GM12892 (cell line): ENCODE measurements at regions not wholly inside any gene's neighbourhood (a gene's known extent, or its start where the extent isn't known, plus 50 kb on each side); places are given as distances from the start of the nearest gene placed in this dataset.
"Not testable (repeated sequence)": the region's sequence is repeated elsewhere in the genome, so short reads cannot be mapped to it uniquely, and the experiment has no call there.

Source experiments
- DNase-seq: peaks from one replicate; pipeline ENCODE4 v3.0.0; 2011; ENCODE audit not compliant: insufficient read length
- FAIRE-seq: peaks from 2 replicates; lab custom pipeline; 2011; peaks lifted over from hg19 to GRCh38; lab: Jason Lieb, UNC
- POLR2A ChIP-seq: IDR thresholded peaks from 2 replicates; pipeline ENCODE4 v1.6.1; 2011; ENCODE audit warnings: low read depth, low read length, control low read depth
- POLR2AphosphoS5 ChIP-seq: IDR thresholded peaks from 2 replicates; pipeline ENCODE4 v1.6.1; 2011; ENCODE audit warnings: low read depth, low read length, control low read depth
- TAF1 ChIP-seq: IDR thresholded peaks from 2 replicates; pipeline ENCODE4 v1.6.1; 2011; ENCODE audit warnings: low read depth, mild to moderate bottlenecking, control low read depth, low read length, borderline replicate concordance

DNA sequence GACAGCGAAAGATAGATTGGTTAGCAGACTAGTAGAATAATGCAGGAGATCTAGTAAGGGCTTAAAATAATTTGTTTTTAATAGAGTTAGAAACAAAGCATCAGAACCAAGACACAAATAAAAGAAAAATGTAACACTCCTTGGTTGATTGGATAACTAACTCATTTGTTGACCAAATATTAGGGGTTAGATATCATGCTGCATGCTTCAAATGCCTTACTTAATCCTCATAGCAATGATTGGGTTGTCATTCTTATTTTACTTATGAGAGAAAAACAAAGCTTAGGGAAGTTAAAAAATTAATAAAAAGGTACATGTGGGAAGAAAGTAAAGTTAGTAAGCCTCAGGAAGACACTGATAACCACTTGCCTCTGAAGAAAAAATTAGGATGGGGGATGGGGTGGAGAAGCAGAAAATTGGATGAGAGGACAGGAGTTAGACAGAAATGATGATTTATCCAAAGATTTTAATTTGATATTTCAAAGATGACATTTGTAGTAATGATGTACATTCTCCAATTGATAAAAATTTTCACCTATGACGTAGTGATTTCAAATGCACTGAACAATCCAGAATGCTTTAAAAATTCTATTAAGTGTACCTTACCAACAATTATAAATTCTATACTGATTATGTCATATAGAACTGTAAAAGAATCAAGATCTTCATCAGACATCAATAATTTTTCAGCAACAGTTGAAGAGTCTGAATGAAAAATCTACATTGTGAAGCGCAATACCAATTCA is 374.7 kb downstream of the COL11A1 start:
- TF ChIP-seq POLR2A: no peak
- TF ChIP-seq TAF1: no peak
- TF ChIP-seq POLR2AphosphoS5: no peak
- FAIRE-seq (no peak), DNase-seq (no peak)

DNA sequence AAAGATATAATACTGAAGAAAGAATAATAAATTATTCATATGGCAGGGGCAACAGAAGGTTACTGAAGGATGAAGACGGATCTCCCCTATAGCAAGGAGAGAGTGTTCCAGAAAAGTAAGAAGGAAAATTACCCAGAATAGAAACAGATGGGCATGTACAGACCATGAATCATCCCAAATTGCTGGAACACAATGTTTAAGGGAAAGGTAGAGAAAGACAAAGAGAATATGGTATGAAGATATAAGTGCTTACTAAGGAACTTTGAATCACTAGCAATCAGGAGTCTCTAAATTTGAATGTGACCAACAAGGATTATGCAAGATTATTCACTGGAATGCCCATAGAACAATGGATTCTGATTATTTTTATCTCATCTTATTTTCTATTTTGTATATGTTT is 375.4 kb downstream of the COL11A1 start:
- DNase-seq: no peak
- FAIRE-seq: no peak
- no peak for TF ChIP-seq TAF1
- TF ChIP-seq POLR2AphosphoS5: no peak
- no peak for TF ChIP-seq POLR2A

- FAIRE-seq (no peak), DNase-seq (no peak)
- TF ChIP-seq POLR2A: no peak
- no peak for TF ChIP-seq POLR2AphosphoS5
- TF ChIP-seq TAF1: no peak
Measured at GRCh38 chr1:102726417-102726816, 381.9 kb downstream of the COL11A1 start.

- TF ChIP-seq POLR2A: no peak
- no peak for TF ChIP-seq POLR2AphosphoS5
- TF ChIP-seq TAF1: no peak
- no peak for DNase-seq
- no peak for FAIRE-seq
Measured at GRCh38 chr1:102724741-102725140, 383.6 kb downstream of the COL11A1 start.

DNA sequence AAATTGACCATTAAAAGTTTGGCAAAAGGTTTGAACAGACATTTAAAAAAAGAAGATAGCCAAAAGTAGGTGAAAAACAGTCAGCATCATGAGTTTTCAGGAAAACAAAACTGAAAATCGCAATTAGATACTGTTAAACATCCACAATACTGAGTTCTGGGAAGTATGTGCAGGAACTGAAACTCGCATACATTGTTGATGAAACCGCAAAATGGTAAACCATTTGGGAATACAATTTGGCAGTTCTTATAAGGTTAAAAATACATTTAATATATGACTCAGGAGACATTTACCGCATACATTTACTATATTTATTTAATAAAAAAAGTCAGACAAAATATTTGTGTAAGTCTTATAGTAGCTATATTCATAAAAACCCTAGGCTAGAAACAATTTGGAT is 393.2 kb downstream of the COL11A1 start:
- no peak for FAIRE-seq
- no peak for DNase-seq
- no peak for TF ChIP-seq POLR2AphosphoS5
- TF ChIP-seq POLR2A: no peak
- no peak for TF ChIP-seq TAF1

GRCh38 chr1:102699524-102699923 is 408.8 kb downstream of the COL11A1 start:
- DNase-seq: no peak
- FAIRE-seq: no peak
- TF ChIP-seq POLR2AphosphoS5: no peak
- no peak for TF ChIP-seq POLR2A
- no peak for TF ChIP-seq TAF1

GRCh38 chr1:102693345-102693744 is 415.0 kb downstream of the COL11A1 start:
- FAIRE-seq (no peak), DNase-seq (no peak)
- no peak for TF ChIP-seq POLR2AphosphoS5
- TF ChIP-seq POLR2A: no peak
- TF ChIP-seq TAF1: no peak

DNA sequence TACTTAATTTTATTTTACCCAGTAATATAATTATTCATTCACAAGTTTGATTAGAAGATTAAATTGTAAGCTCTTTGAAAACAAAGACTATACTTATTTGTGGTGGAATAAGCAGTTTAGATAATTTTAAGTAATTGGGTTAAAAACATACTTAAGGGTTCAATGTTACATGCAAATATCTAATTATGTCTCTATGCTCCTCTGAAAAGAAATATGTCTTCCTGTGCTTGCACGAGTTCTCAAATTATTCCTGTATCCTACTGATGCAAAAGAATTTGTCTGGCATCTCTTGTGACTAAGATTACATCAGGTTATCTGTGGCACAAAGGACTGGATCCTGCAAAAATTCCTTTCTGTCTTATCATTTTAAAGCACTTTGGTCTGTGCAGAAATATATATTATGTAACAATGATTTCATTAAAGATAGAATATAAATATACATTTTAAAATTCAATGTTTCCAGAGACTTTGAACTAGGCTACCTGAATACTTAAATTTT is 416.7 kb downstream of the COL11A1 start:
- DNase-seq (no peak), FAIRE-seq (no peak)
- TF ChIP-seq POLR2AphosphoS5: no peak
- TF ChIP-seq POLR2A: no peak
- no peak for TF ChIP-seq TAF1

DNA sequence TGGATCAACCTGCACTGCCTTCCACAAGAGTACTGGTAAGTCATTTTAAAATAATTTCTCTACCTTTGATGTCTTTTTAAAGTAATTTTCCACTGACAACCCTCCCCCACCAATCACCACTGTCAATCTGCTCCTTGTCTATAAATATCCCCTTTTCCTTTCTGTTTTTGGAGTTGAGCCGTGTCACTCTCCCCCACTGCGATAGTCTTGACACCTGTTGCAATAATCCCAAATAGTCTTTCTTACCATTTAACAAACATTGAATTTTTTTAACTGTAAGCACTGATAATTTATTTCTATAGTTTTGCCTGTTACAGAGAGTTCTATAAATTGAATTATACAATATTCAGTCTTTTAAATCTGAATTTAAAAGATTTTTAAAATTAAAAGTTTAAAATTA is 420.9 kb downstream of the COL11A1 start:
- DNase-seq: no peak
- no peak for FAIRE-seq
- no peak for TF ChIP-seq POLR2A
- no peak for TF ChIP-seq POLR2AphosphoS5
- TF ChIP-seq TAF1: no peak

DNA sequence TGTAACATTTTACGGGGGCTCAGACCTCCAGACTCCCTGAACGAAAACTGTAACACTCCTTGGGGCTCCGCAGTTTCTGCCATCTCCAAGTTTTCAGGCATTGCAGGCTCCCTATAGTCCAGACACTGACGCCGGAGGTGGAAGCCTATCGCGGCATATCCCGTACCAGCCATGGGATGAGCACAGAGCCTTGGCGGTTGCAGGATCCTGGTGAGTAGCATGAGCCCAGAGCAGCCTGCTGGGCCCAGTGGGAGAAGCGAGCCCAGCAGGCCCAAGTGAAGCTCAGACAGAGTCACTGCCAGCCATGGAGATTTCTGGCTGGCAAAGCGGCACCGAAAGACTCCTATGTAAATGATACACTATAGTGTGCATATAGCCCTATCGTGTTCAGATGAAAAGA is 446.8 kb downstream of the COL11A1 start:
- DNase-seq (no peak), FAIRE-seq (no peak)
- TF ChIP-seq TAF1 (no peak), POLR2A (no peak), POLR2AphosphoS5 (no peak)

- not testable (repeated sequence) for FAIRE-seq, DNase-seq
Measured at GRCh38 chr1:102659876-102660483, 448.3 kb downstream of the COL11A1 start.

GRCh38 chr1:102655034-102655433 is 453.3 kb downstream of the COL11A1 start:
- TF ChIP-seq POLR2A: no peak
- no peak for TF ChIP-seq TAF1
- no peak for TF ChIP-seq POLR2AphosphoS5
- FAIRE-seq: no peak

More at GRCh38 chr1:102655034-102655433, 453.3 kb downstream of the COL11A1 start:
- no peak for DNase-seq
